NCI-H187 treated with DMSO at 0.1 percent for 48 hours (cell line): ENCODE measurements at regions not wholly inside any gene's neighbourhood (a gene's known extent, or its start where the extent isn't known, plus 50 kb on each side); places are given as distances from the start of the nearest gene placed in this dataset.
"Not testable (repeated sequence)": the region's sequence is repeated elsewhere in the genome, so short reads cannot be mapped to it uniquely, and the experiment has no call there.

Experiments used
- DNase-seq: peaks from one replicate; lab custom pipeline; 2025; lab: John Stamatoyannopoulos, UW

GRCh38 chr17:445839-446238 lies 93.2 kb upstream of the RPH3AL start, which contains the start of gene RFLNB:
TSS of gene RFLNB (minus strand) at chr17:445939.
- not testable (repeated sequence) for DNase-seq

GRCh38 chr17:444879-445454 lies 92.4 kb upstream of the RPH3AL start:
- no peak for DNase-seq

GRCh38 chr17:443109-443508 lies 90.5 kb upstream of the RPH3AL start:
- no peak for DNase-seq

- no peak for DNase-seq
These were observed 88.7 kb upstream of the RPH3AL start for GRCh38 chr17:441155-441950.

- DNase-seq: no peak
These were observed 85.6 kb upstream of the RPH3AL start for GRCh38 chr17:438191-438590.

- no peak for DNase-seq
These were observed 84.9 kb upstream of the RPH3AL start for GRCh38 chr17:437545-437944.

GRCh38 chr17:436571-436970 lies 84.0 kb upstream of the RPH3AL start:
- DNase-seq: no peak

- not testable (repeated sequence) for DNase-seq
These were observed 79.9 kb upstream of the RPH3AL start for GRCh38 chr17:432471-432870.

GRCh38 chr17:431494-431893 lies 78.9 kb upstream of the RPH3AL start:
- no peak for DNase-seq

- no peak for DNase-seq
These were observed 77.0 kb upstream of the RPH3AL start for GRCh38 chr17:429589-429988.

GRCh38 chr17:428414-428813 lies 75.8 kb upstream of the RPH3AL start:
- no peak for DNase-seq

GRCh38 chr17:427891-428290 lies 75.3 kb upstream of the RPH3AL start:
- DNase-seq: no peak

- DNase-seq: no peak
These were observed 74.7 kb upstream of the RPH3AL start for GRCh38 chr17:427327-427726.

GRCh38 chr17:422196-422930 lies 69.8 kb upstream of the RPH3AL start:
- no peak for DNase-seq

- no peak for DNase-seq
These were observed 68.0 kb upstream of the RPH3AL start for GRCh38 chr17:420479-421175.

- no peak for DNase-seq
These were observed 66.6 kb upstream of the RPH3AL start for GRCh38 chr17:419073-419735.

- DNase-seq: no peak
These were observed 65.8 kb upstream of the RPH3AL start for GRCh38 chr17:418421-418751.

GRCh38 chr17:417691-418420 lies 65.2 kb upstream of the RPH3AL start:
- DNase-seq: no peak

- no peak for DNase-seq
These were observed 63.9 kb upstream of the RPH3AL start for GRCh38 chr17:416293-417206.

GRCh38 chr17:413706-414380 lies 61.2 kb upstream of the RPH3AL start:
- no peak for DNase-seq
